ENCODE measurements at regions not wholly inside any gene's neighbourhood (a gene's known extent, or its start where the extent isn't known, plus 50 kb on each side); places are given as distances from the start of the nearest gene placed in this dataset.

- Histone ChIP-seq H3K27ac (no peak overlapping the region), H3K36me3 (no peaks in the 10 kb centered on the region), H3K27me3 (no peaks in the 10 kb centered on the region), H3K4me3 (no peak overlapping the region), H3K9me3 (no peaks in the 10 kb centered on the region), H3K4me1 (no peaks in the 10 kb centered on the region)
- no peak for TF ChIP-seq EP300 (IDR thresholded peaks at IDR 0.05)
- no peak for TF ChIP-seq POLR2A (IDR thresholded peaks at IDR 0.05)
- no peak for TF ChIP-seq POLR2AphosphoS5 (IDR thresholded peaks at IDR 0.05)
- 94% methylated on average over 4 of the region's 4 CpGs for WGBS
- no peak for DNase-seq (ENCODE audit: low spot score in 2 of 2)
Measured at GRCh38 chr17:33935822-33936221, 319.3 kb upstream of the CCL2 start.

- Histone ChIP-seq H3K4me3 (no peak overlapping the region), H3K27me3 (no peaks in the 10 kb centered on the region), H3K36me3 (no peaks in the 10 kb centered on the region), H3K27ac (no peak overlapping the region), H3K9me3 (no peaks in the 10 kb centered on the region), H3K4me1 (no peaks in the 10 kb centered on the region)
- 82% methylated on average over 5 of the region's 5 CpGs for WGBS
- DNase-seq (ENCODE audit: low spot score in 2 of 2) = no peak
- no peak for TF ChIP-seq CTCF (IDR thresholded peaks at IDR 0.05)
- TF ChIP-seq POLR2A (IDR thresholded peaks at IDR 0.05) = no peak
- TF ChIP-seq EP300 (IDR thresholded peaks at IDR 0.05) = no peak
- no peak for TF ChIP-seq POLR2AphosphoS5 (IDR thresholded peaks at IDR 0.05)
Measured at GRCh38 chr17:33936764-33937163, 318.3 kb upstream of the CCL2 start.

GRCh38 chr17:33939959-33940358 is 315.1 kb upstream of the CCL2 start:
- Histone ChIP-seq H3K27me3 (peaks cover 6% of the 10 kb centered on the region), H3K27ac (no peak overlapping the region), H3K4me1 (no peaks in the 10 kb centered on the region), H3K4me3 (no peak overlapping the region), H3K36me3 (no peaks in the 10 kb centered on the region), H3K9me3 (no peaks in the 10 kb centered on the region)
- DNase-seq (ENCODE audit: low spot score in 2 of 2) = no peak
- 86% methylated on average over 4 of the region's 4 CpGs for WGBS
- no peak for TF ChIP-seq POLR2A (IDR thresholded peaks at IDR 0.05)
- TF ChIP-seq EP300 (IDR thresholded peaks at IDR 0.05) = no peak
- no peak for TF ChIP-seq CTCF (IDR thresholded peaks at IDR 0.05)
- no peak for TF ChIP-seq POLR2AphosphoS5 (IDR thresholded peaks at IDR 0.05)

- Histone ChIP-seq H3K9me3 (no peaks in the 10 kb centered on the region), H3K4me1 (no peaks in the 10 kb centered on the region), H3K36me3 (no peaks in the 10 kb centered on the region), H3K4me3 (no peak overlapping the region), H3K27me3 (peaks cover 6% of the 10 kb centered on the region), H3K27ac (no peak overlapping the region)
- WGBS = 41% methylated on average over 7 of the region's 7 CpGs
- DNase-seq (ENCODE audit: low spot score in 2 of 2) = no peak
- TF ChIP-seq POLR2A (IDR thresholded peaks at IDR 0.05) (no peak), POLR2AphosphoS5 (IDR thresholded peaks at IDR 0.05) (no peak), CTCF (IDR thresholded peaks at IDR 0.05) (no peak), EP300 (IDR thresholded peaks at IDR 0.05) (no peak)
Measured at GRCh38 chr17:33940769-33941370, 314.2 kb upstream of the CCL2 start.

- H3K9me3 ChIP-seq = no peaks in the 10 kb centered on the region
- H3K27ac ChIP-seq = no peak overlapping the region
- H3K27me3 ChIP-seq = peaks cover 6% of the 10 kb centered on the region
- WGBS = 52% methylated on average over 6 of the region's 6 CpGs
- TF ChIP-seq CTCF (IDR thresholded peaks at IDR 0.05) (no peak), POLR2AphosphoS5 (IDR thresholded peaks at IDR 0.05) (no peak), EP300 (IDR thresholded peaks at IDR 0.05) (no peak), POLR2A (IDR thresholded peaks at IDR 0.05) (no peak)
- no peak overlapping the region for H3K4me3 ChIP-seq
- DNase-seq (ENCODE audit: low spot score in 2 of 2) = no peak
- H3K36me3 ChIP-seq = no peaks in the 10 kb centered on the region
- no peaks in the 10 kb centered on the region for H3K4me1 ChIP-seq
Measured at GRCh38 chr17:33941744-33942143, 313.3 kb upstream of the CCL2 start.

- H3K36me3 ChIP-seq = no peaks in the 10 kb centered on the region
- no peaks in the 10 kb centered on the region for H3K4me1 ChIP-seq
- peaks cover 6% of the 10 kb centered on the region for H3K27me3 ChIP-seq
- no peak for DNase-seq (ENCODE audit: low spot score in 2 of 2)
- H3K4me3 ChIP-seq = no peak overlapping the region
- no peak for TF ChIP-seq POLR2A (IDR thresholded peaks at IDR 0.05)
- no peak for TF ChIP-seq EP300 (IDR thresholded peaks at IDR 0.05)
- no peak for TF ChIP-seq CTCF (IDR thresholded peaks at IDR 0.05)
- TF ChIP-seq POLR2AphosphoS5 (IDR thresholded peaks at IDR 0.05) = no peak
- H3K27ac ChIP-seq = no peak overlapping the region
- WGBS = 25% methylated on average over 4 of the region's 4 CpGs
- no peaks in the 10 kb centered on the region for H3K9me3 ChIP-seq
Measured at GRCh38 chr17:33942414-33942813, 312.7 kb upstream of the CCL2 start.
